MCF 10A (cell line): ENCODE measurements at regions not wholly inside any gene's neighbourhood (a gene's known extent, or its start where the extent isn't known, plus 50 kb on each side); places are given as distances from the start of the nearest gene placed in this dataset.

Experiments
- BruUV-seq: library from RNA; stranded (reverse); fragments of 400-500 nt; replicated peaks from 2 replicates; lab custom pipeline; 2021; lab: Mats Ljungman, UMichigan
- CTCF ChIA-PET: fragments of 300-600 bp; sonication (Branson Sonifier 250); formaldehyde crosslinking; extraction: SDS; loops from one replicate; lab custom pipeline; 2021; ENCODE audit warnings: antibody characterized with exemption, inconsistent platforms; lab: Yijun Ruan, JAX
- POLR2A ChIA-PET: fragments of 300-600, 350-650 bp; sonication (Branson Sonifier 250); formaldehyde crosslinking; extraction: SDS; loops from one replicate; lab custom pipeline; 2020; ENCODE audit warnings: antibody characterized with exemption, inconsistent platforms; lab: Yijun Ruan, JAX
- DNase-seq: peaks from one replicate; pipeline ENCODE4 v3.0.0-alpha.2; 2018; ENCODE audit not compliant: unreplicated experiment
- H3K27ac Mint-ChIP-seq: one replicate; pipeline ENCODE4 v1.8.0; 2022; ENCODE audit warnings: mild to moderate bottlenecking, low read depth, mixed read lengths; ENCODE audit not compliant: unreplicated experiment
- H3K27me3 Mint-ChIP-seq: one replicate; pipeline ENCODE4 v1.8.0; 2022; ENCODE audit warnings: mixed read lengths; ENCODE audit not compliant: insufficient read depth, unreplicated experiment
- H3K36me3 Mint-ChIP-seq: one replicate; pipeline ENCODE4 v1.8.0; 2022; ENCODE audit warnings: mild to moderate bottlenecking, moderate library complexity, mixed read lengths; ENCODE audit not compliant: insufficient read depth, unreplicated experiment
- H3K4me1 Mint-ChIP-seq: one replicate; pipeline ENCODE4 v1.8.0; 2022; ENCODE audit warnings: mixed read lengths; ENCODE audit not compliant: insufficient read depth, unreplicated experiment
- H3K4me3 Mint-ChIP-seq: one replicate; pipeline ENCODE4 v1.8.0; 2022; ENCODE audit warnings: mild to moderate bottlenecking, moderate library complexity, mixed read lengths; ENCODE audit not compliant: unreplicated experiment
- H3K9me3 Mint-ChIP-seq: one replicate; pipeline ENCODE4 v1.8.0; 2022; ENCODE audit warnings: mixed read lengths; ENCODE audit not compliant: unreplicated experiment
- CTCF ChIP-seq: fragments of 200-600 bp; IDR thresholded peaks from one replicate; pipeline ENCODE4 v1.8.0; 2022; ENCODE audit warnings: antibody characterized with exemption, mild to moderate bottlenecking; ENCODE audit not compliant: unreplicated experiment
- intact Hi-C: fragments of 100-400 bp; cut with micrococcal nuclease; formaldehyde crosslinking; loops from 2 replicates; pipeline ENCODE4 v1.14.1; 2022

- Mint-ChIP-seq H3K36me3 (no peaks in the 10 kb centered on the region), H3K4me1 (no peaks in the 10 kb centered on the region), H3K27ac (no peak overlapping the region), H3K9me3 (no peaks in the 10 kb centered on the region), H3K27me3 (no peaks in the 10 kb centered on the region), H3K4me3 (no peak overlapping the region)
- DNase-seq, result no peak
- ChIA-PET POLR2A (no interaction called here), CTCF (interaction anchor here (1.2 kb wide), 1 partner anchor 22 kb away, joined by 3 read pairs; no protein-coding TSS in a partner anchor)
- TF ChIP-seq CTCF, result no peak
- BruUV-seq, result no TSS peak
- intact Hi-C loops, result no loop called here
Measured at GRCh38 chr14:22502551-22502950, 86.5 kb downstream of the DAD1 start.

- no peaks in the 10 kb centered on the region for H3K4me1 Mint-ChIP-seq
- no peak for TF ChIP-seq CTCF
- no peak for DNase-seq
- no peaks in the 10 kb centered on the region for H3K36me3 Mint-ChIP-seq
- no peak overlapping the region for H3K27ac Mint-ChIP-seq
- H3K4me3 Mint-ChIP-seq, result no peak overlapping the region
- no TSS peak for BruUV-seq
- H3K27me3 Mint-ChIP-seq, result no peaks in the 10 kb centered on the region
- CTCF ChIA-PET, result no interaction called here
- no peaks in the 10 kb centered on the region for H3K9me3 Mint-ChIP-seq
- intact Hi-C loops, result no loop called here
- POLR2A ChIA-PET, result no interaction called here
Measured at GRCh38 chr14:22502007-22502406, 87.0 kb downstream of the DAD1 start.

GRCh38 chr14:22500954-22501726, 87.9 kb downstream of the DAD1 start:
- ChIA-PET POLR2A (no interaction called here), CTCF (interaction anchor here (1.0 kb wide), 1 partner anchor 12 kb away, joined by 4 read pairs; no protein-coding TSS in a partner anchor)
- Mint-ChIP-seq H3K27me3 (no peaks in the 10 kb centered on the region), H3K4me1 (no peaks in the 10 kb centered on the region), H3K9me3 (no peaks in the 10 kb centered on the region), H3K4me3 (no peak overlapping the region), H3K27ac (no peak overlapping the region), H3K36me3 (no peaks in the 10 kb centered on the region)
- TF ChIP-seq CTCF, result no peak
- no peak for DNase-seq
- intact Hi-C loops, result no loop called here
- BruUV-seq, result no TSS peak

- no peaks in the 10 kb centered on the region for H3K27me3 Mint-ChIP-seq
- H3K36me3 Mint-ChIP-seq, result no peaks in the 10 kb centered on the region
- TF ChIP-seq CTCF, result no peak
- intact Hi-C loops, result no loop called here
- BruUV-seq, result no TSS peak
- H3K4me1 Mint-ChIP-seq, result no peaks in the 10 kb centered on the region
- H3K4me3 Mint-ChIP-seq, result no peak overlapping the region
- CTCF ChIA-PET, result interaction anchor here (1.0 kb wide), 1 partner anchor 13 kb away, joined by 4 read pairs; no protein-coding TSS in a partner anchor
- no peak overlapping the region for H3K27ac Mint-ChIP-seq
- POLR2A ChIA-PET, result no interaction called here
- no peak for DNase-seq
- H3K9me3 Mint-ChIP-seq, result no peaks in the 10 kb centered on the region
Measured at GRCh38 chr14:22500525-22500924, 88.5 kb downstream of the DAD1 start.
